T-helper 1 cell treated with Interleukin-12 subunit alpha and Interleukin-12 subunit beta and Interleukin-4 antibody, amounts not matched to agents 30 μg/mL and 1 μg/mL, for 36 hours (primary cell): ENCODE measurements at regions not wholly inside any gene's neighbourhood (a gene's known extent, or its start where the extent isn't known, plus 50 kb on each side); places are given as distances from the start of the nearest gene placed in this dataset.

ENCODE experiments used
- H3K27ac Mint-ChIP-seq: one replicate; pipeline ENCODE4 v1.8.0; 2021; ENCODE audit warnings: mild to moderate bottlenecking, mixed read lengths
- H3K27me3 Mint-ChIP-seq: one replicate; pipeline ENCODE4 v1.8.0; 2021; ENCODE audit warnings: low read depth, mixed read lengths
- H3K36me3 Mint-ChIP-seq: one replicate; pipeline ENCODE4 v1.8.0; 2021; ENCODE audit warnings: low read depth, mixed read lengths
- H3K4me1 Mint-ChIP-seq: one replicate; pipeline ENCODE4 v1.8.0; 2021; ENCODE audit warnings: low read depth, mixed read lengths
- H3K4me3 Mint-ChIP-seq: one replicate; pipeline ENCODE4 v1.8.0; 2021; ENCODE audit warnings: mild to moderate bottlenecking, moderate library complexity, mixed read lengths
- H3K9me3 Mint-ChIP-seq: one replicate; pipeline ENCODE4 v1.8.0; 2021; ENCODE audit warnings: mixed read lengths

GRCh38 chr3:104887619-104888018, 479.1 kb upstream of the ALCAM start:
- Mint-ChIP-seq H3K27ac (no peak overlapping the region), H3K4me1 (no peaks in the 10 kb centered on the region), H3K4me3 (no peak overlapping the region)

GRCh38 chr3:104892044-104892443, 474.7 kb upstream of the ALCAM start:
- Mint-ChIP-seq H3K36me3 (no peaks in the 10 kb centered on the region), H3K27me3 (no peaks in the 10 kb centered on the region), H3K9me3 (no peaks in the 10 kb centered on the region), H3K27ac (no peak overlapping the region), H3K4me1 (no peaks in the 10 kb centered on the region), H3K4me3 (no peak overlapping the region)

More at GRCh38 chr3:104887619-104888018, 479.1 kb upstream of the ALCAM start:
- no peaks in the 10 kb centered on the region for H3K9me3 Mint-ChIP-seq
- H3K36me3 Mint-ChIP-seq, result no peaks in the 10 kb centered on the region
- no peaks in the 10 kb centered on the region for H3K27me3 Mint-ChIP-seq

GRCh38 chr3:104896624-104897023, 470.1 kb upstream of the ALCAM start:
- H3K9me3 Mint-ChIP-seq, result no peaks in the 10 kb centered on the region
- H3K36me3 Mint-ChIP-seq, result no peaks in the 10 kb centered on the region
- H3K4me1 Mint-ChIP-seq, result no peaks in the 10 kb centered on the region
- no peak overlapping the region for H3K4me3 Mint-ChIP-seq
- H3K27me3 Mint-ChIP-seq, result no peaks in the 10 kb centered on the region
- H3K27ac Mint-ChIP-seq, result no peak overlapping the region

GRCh38 chr3:104901396-104901795, 465.3 kb upstream of the ALCAM start:
- Mint-ChIP-seq H3K4me1 (no peaks in the 10 kb centered on the region), H3K27me3 (no peaks in the 10 kb centered on the region), H3K4me3 (no peak overlapping the region), H3K9me3 (peaks cover 8% of the 10 kb centered on the region), H3K27ac (no peak overlapping the region), H3K36me3 (no peaks in the 10 kb centered on the region)

GRCh38 chr3:104903064-104903463, 463.6 kb upstream of the ALCAM start:
- H3K27me3 Mint-ChIP-seq, result no peaks in the 10 kb centered on the region
- H3K36me3 Mint-ChIP-seq, result no peaks in the 10 kb centered on the region
- H3K4me3 Mint-ChIP-seq, result no peak overlapping the region
- no peak overlapping the region for H3K27ac Mint-ChIP-seq
- H3K4me1 Mint-ChIP-seq, result no peaks in the 10 kb centered on the region
- peaks cover 13% of the 10 kb centered on the region for H3K9me3 Mint-ChIP-seq

GRCh38 chr3:104906001-104906639, 460.6 kb upstream of the ALCAM start:
- Mint-ChIP-seq H3K27me3 (no peaks in the 10 kb centered on the region), H3K9me3 (peaks cover 13% of the 10 kb centered on the region), H3K27ac (no peak overlapping the region), H3K4me3 (no peak overlapping the region), H3K4me1 (no peaks in the 10 kb centered on the region), H3K36me3 (no peaks in the 10 kb centered on the region)

GRCh38 chr3:104907507-104907906, 459.2 kb upstream of the ALCAM start:
- H3K4me3 Mint-ChIP-seq, result no peak overlapping the region

GRCh38 chr3:104908761-104909160, 457.9 kb upstream of the ALCAM start:
- H3K4me3 Mint-ChIP-seq, result no peak overlapping the region
- peaks cover 5% of the 10 kb centered on the region for H3K9me3 Mint-ChIP-seq
- H3K27ac Mint-ChIP-seq, result no peak overlapping the region
- H3K4me1 Mint-ChIP-seq, result no peaks in the 10 kb centered on the region
- no peaks in the 10 kb centered on the region for H3K36me3 Mint-ChIP-seq
- no peaks in the 10 kb centered on the region for H3K27me3 Mint-ChIP-seq

More at GRCh38 chr3:104907507-104907906, 459.2 kb upstream of the ALCAM start:
- H3K9me3 Mint-ChIP-seq, result peaks cover 13% of the 10 kb centered on the region
- H3K27me3 Mint-ChIP-seq, result no peaks in the 10 kb centered on the region
- no peak overlapping the region for H3K27ac Mint-ChIP-seq
- H3K4me1 Mint-ChIP-seq, result no peaks in the 10 kb centered on the region
- H3K36me3 Mint-ChIP-seq, result no peaks in the 10 kb centered on the region

- Mint-ChIP-seq H3K36me3 (no peaks in the 10 kb centered on the region), H3K9me3 (peaks cover 5% of the 10 kb centered on the region), H3K4me3 (no peak overlapping the region), H3K27me3 (no peaks in the 10 kb centered on the region), H3K4me1 (no peaks in the 10 kb centered on the region), H3K27ac (no peak overlapping the region)
These were observed 457.5 kb upstream of the ALCAM start for GRCh38 chr3:104909198-104909597.

GRCh38 chr3:104909721-104910120, 457.0 kb upstream of the ALCAM start:
- H3K9me3 Mint-ChIP-seq, result peaks cover 5% of the 10 kb centered on the region
- no peaks in the 10 kb centered on the region for H3K4me1 Mint-ChIP-seq

GRCh38 chr3:104911376-104911775, 455.3 kb upstream of the ALCAM start:
- Mint-ChIP-seq H3K27me3 (no peaks in the 10 kb centered on the region), H3K4me3 (no peak overlapping the region), H3K36me3 (no peaks in the 10 kb centered on the region), H3K4me1 (no peaks in the 10 kb centered on the region), H3K27ac (no peak overlapping the region), H3K9me3 (peaks cover 5% of the 10 kb centered on the region)

More at GRCh38 chr3:104909721-104910120, 457.0 kb upstream of the ALCAM start:
- no peaks in the 10 kb centered on the region for H3K36me3 Mint-ChIP-seq
- H3K27me3 Mint-ChIP-seq, result no peaks in the 10 kb centered on the region
- no peak overlapping the region for H3K4me3 Mint-ChIP-seq
- H3K27ac Mint-ChIP-seq, result no peak overlapping the region

- no peak overlapping the region for H3K27ac Mint-ChIP-seq
These were observed 449.7 kb upstream of the ALCAM start for GRCh38 chr3:104916971-104917370.

GRCh38 chr3:104920512-104920911, 446.2 kb upstream of the ALCAM start:
- Mint-ChIP-seq H3K36me3 (no peaks in the 10 kb centered on the region), H3K9me3 (peaks cover 5% of the 10 kb centered on the region), H3K27me3 (no peaks in the 10 kb centered on the region), H3K4me3 (no peak overlapping the region), H3K27ac (no peak overlapping the region), H3K4me1 (no peaks in the 10 kb centered on the region)

More at GRCh38 chr3:104916971-104917370, 449.7 kb upstream of the ALCAM start:
- no peaks in the 10 kb centered on the region for H3K4me1 Mint-ChIP-seq
- H3K4me3 Mint-ChIP-seq, result no peak overlapping the region
- H3K36me3 Mint-ChIP-seq, result no peaks in the 10 kb centered on the region
- peaks cover 5% of the 10 kb centered on the region for H3K9me3 Mint-ChIP-seq
- no peaks in the 10 kb centered on the region for H3K27me3 Mint-ChIP-seq

GRCh38 chr3:104933972-104934371, 432.7 kb upstream of the ALCAM start:
- H3K4me3 Mint-ChIP-seq, result no peak overlapping the region
- H3K4me1 Mint-ChIP-seq, result no peaks in the 10 kb centered on the region
- H3K9me3 Mint-ChIP-seq, result peaks cover 17% of the 10 kb centered on the region
- H3K27me3 Mint-ChIP-seq, result no peaks in the 10 kb centered on the region
- no peaks in the 10 kb centered on the region for H3K36me3 Mint-ChIP-seq
- no peak overlapping the region for H3K27ac Mint-ChIP-seq

- Mint-ChIP-seq H3K4me1 (no peaks in the 10 kb centered on the region), H3K27me3 (no peaks in the 10 kb centered on the region), H3K36me3 (no peaks in the 10 kb centered on the region), H3K9me3 (peaks cover 10% of the 10 kb centered on the region), H3K4me3 (no peak overlapping the region), H3K27ac (no peak overlapping the region)
These were observed 431.1 kb upstream of the ALCAM start for GRCh38 chr3:104935613-104936012.

GRCh38 chr3:104939196-104939595, 427.5 kb upstream of the ALCAM start:
- Mint-ChIP-seq H3K4me3 (no peak overlapping the region), H3K9me3 (no peaks in the 10 kb centered on the region), H3K36me3 (no peaks in the 10 kb centered on the region), H3K4me1 (no peaks in the 10 kb centered on the region), H3K27ac (no peak overlapping the region), H3K27me3 (no peaks in the 10 kb centered on the region)
